Heart left ventricle (tissue), 13 donors: ENCODE measurements at regions not wholly inside any gene's neighbourhood (a gene's known extent, or its start where the extent isn't known, plus 50 kb on each side); places are given as distances from the start of the nearest gene placed in this dataset.

Source experiments
- CTCF ChIP-seq, 12 donors: fragments of 200-600 bp; sonication (generic) in 4 of 12; IDR thresholded peaks; one replicate each; pipeline versions ENCODE4 v1.5.0 to v1.8.0; 2018 to 2022; ENCODE audit warnings: antibody characterized with exemption in 12 of 12, mild to moderate bottlenecking in 5 of 12
- POLR2A ChIP-seq, 2 donors: fragments of 450-650 bp; IDR thresholded peaks; one replicate each; pipeline ENCODE4 v1.6.1; 2017; ENCODE audit warnings: antibody characterized with exemption in 2 of 2, mild to moderate bottlenecking in 2 of 2, moderate library complexity in 2 of 2
- donor health status: ischemic (EF 13 %, LVEDD 7.1; RV severe dilation, severe dysfunction).
- donor health status: DM: no; HTN: yes; CAD: no.
- donor health status: DM: no; HTN: no; CAD: no.
- donor health status: ischemic (EF 25% LVEDD 6.9; RV normal size, moderate dysfunction).
- donor health status: ischemic (EF 25% LVEDD 5.7; RV mildly dilated, moderate dysfunction).
- donor health status: ischemic (EF 35%, LVEDD 5.7; RV mildly dilated, moderate dysfunction).
- donor health status: nonischemic (EF 11% LVEDD 7.7; RV severe dilation, severe dysfunction).
- donor health status: DM: yes; HTN: yes; CAD: no.
- donor health status: PGD.
- donor health status: ischemic (EF 29% LVEDD 5.4; RV normal size, mild dysfunction).
- donor health status: nonischemic (EF 23%, LVEDD 6.1; RV moderate dilation, normal function).

GRCh38 chr6:74826263-74826662 is 379.6 kb downstream of the COL12A1 start:
- TF ChIP-seq CTCF (IDR thresholded peaks at IDR 0.05) (no peak), POLR2A (IDR thresholded peaks at IDR 0.05) (no peak)
